ENCODE measurements at regions not wholly inside any gene's neighbourhood (a gene's known extent, or its start where the extent isn't known, plus 50 kb on each side); places are given as distances from the start of the nearest gene placed in this dataset.
"Not testable (repeated sequence)": the region's sequence is repeated elsewhere in the genome, so short reads cannot be mapped to it uniquely, and the experiment has no call there.

DNA sequence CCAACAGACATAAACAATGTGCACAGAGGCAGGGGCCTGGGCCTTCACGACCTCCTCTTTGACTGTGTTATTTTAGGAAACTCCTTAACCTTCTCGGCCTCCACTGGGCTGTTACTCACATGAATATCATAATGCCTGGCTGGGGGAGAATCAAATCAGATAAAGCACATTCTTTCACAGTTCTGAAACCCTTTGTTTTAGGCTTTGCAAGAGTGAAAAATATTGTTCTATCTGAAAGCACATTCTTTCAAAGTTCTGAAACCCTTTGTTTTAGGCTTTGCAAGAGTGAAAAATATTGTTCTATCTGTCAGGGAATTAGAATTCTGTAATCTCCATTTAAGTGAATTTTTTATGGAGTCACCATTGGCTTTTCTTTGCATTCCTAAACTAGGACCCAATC, 50.7 kb upstream of the SYNDIG1 start:
- POLR2A ChIA-PET, result no interaction called here
- TF ChIP-seq POLR2A (IDR thresholded peaks at IDR 0.05; ENCODE audit: low read length) (no peak), TP53 (CRISPR knock-in tag; IDR thresholded peaks at IDR 0.05) (no peak), E2F6 (IDR thresholded peaks at IDR 0.05; ENCODE audit: borderline replicate concordance, low read depth) (no peak), ATOH8 (CRISPR knock-in tag; IDR thresholded peaks at IDR 0.05; ENCODE audit: low read depth) (no peak), RCOR1 (IDR thresholded peaks at IDR 0.05; ENCODE audit: low read depth, low read length) (no peak)
- TF ChIP-seq, protein P1, sequence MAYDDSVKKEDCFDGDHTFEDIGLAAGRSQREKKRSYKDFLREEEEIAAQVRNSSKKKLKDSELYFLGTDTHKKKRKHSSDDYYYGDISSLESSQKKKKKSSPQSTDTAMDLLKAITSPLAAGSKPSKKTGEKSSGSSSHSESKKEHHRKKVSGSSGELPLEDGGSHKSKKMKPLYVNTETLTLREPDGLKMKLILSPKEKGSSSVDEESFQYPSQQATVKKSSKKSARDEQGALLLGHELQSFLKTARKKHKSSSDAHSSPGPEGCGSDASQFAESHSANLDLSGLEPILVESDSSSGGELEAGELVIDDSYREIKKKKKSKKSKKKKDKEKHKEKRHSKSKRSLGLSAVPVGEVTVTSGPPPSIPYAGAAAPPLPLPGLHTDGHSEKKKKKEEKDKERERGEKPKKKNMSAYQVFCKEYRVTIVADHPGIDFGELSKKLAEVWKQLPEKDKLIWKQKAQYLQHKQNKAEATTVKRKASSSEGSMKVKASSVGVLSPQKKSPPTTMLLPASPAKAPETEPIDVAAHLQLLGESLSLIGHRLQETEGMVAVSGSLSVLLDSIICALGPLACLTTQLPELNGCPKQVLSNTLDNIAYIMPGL (CRISPR knock-in tag; IDR thresholded peaks at IDR 0.05; ENCODE audit: borderline replicate concordance), result no peak
- TF ChIP-seq, protein P2, sequence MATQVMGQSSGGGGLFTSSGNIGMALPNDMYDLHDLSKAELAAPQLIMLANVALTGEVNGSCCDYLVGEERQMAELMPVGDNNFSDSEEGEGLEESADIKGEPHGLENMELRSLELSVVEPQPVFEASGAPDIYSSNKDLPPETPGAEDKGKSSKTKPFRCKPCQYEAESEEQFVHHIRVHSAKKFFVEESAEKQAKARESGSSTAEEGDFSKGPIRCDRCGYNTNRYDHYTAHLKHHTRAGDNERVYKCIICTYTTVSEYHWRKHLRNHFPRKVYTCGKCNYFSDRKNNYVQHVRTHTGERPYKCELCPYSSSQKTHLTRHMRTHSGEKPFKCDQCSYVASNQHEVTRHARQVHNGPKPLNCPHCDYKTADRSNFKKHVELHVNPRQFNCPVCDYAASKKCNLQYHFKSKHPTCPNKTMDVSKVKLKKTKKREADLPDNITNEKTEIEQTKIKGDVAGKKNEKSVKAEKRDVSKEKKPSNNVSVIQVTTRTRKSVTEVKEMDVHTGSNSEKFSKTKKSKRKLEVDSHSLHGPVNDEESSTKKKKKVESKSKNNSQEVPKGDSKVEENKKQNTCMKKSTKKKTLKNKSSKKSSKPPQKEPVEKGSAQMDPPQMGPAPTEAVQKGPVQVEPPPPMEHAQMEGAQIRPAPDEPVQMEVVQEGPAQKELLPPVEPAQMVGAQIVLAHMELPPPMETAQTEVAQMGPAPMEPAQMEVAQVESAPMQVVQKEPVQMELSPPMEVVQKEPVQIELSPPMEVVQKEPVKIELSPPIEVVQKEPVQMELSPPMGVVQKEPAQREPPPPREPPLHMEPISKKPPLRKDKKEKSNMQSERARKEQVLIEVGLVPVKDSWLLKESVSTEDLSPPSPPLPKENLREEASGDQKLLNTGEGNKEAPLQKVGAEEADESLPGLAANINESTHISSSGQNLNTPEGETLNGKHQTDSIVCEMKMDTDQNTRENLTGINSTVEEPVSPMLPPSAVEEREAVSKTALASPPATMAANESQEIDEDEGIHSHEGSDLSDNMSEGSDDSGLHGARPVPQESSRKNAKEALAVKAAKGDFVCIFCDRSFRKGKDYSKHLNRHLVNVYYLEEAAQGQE (IDR thresholded peaks at IDR 0.05), result no peak

GRCh38 chr20:24417485-24417884, 51.9 kb upstream of the SYNDIG1 start:
- TF ChIP-seq CHD2 (IDR thresholded peaks at IDR 0.05; ENCODE audit: low read length, partially characterized antibody), result no peak
- TF ChIP-seq TFCP2L1 (CRISPR knock-in tag; IDR thresholded peaks at IDR 0.05), result no peak
- TF ChIP-seq JUN (IDR thresholded peaks at IDR 0.05), result no peak
- no peak for FAIRE-seq
- WGBS (ENCODE audit: missing lambda C conversion rate), result 51% methylated on average over 11 of the region's 11 CpGs

More for the DNA sequence above, 50.7 kb upstream of the SYNDIG1 start:
- no peak overlapping the region for H3K27ac ChIP-seq
- no peak for FAIRE-seq
- no peak overlapping the region for H3K4me3 ChIP-seq
- ATAC-seq, result no peak
- H3K4me1 ChIP-seq, result no peaks in the 10 kb centered on the region
- no peak for DNase-seq (ENCODE audit: low read depth in 1 of 2, low spot score in 1 of 2)
- H3K9me3 ChIP-seq, result no peaks in the 10 kb centered on the region
- 19% methylated on average over 2 of the region's 2 CpGs for WGBS (ENCODE audit: missing lambda C conversion rate)
- no peak overlapping the region for H3K4me2 ChIP-seq
- CTCF ChIA-PET, result no interaction called here

DNA sequence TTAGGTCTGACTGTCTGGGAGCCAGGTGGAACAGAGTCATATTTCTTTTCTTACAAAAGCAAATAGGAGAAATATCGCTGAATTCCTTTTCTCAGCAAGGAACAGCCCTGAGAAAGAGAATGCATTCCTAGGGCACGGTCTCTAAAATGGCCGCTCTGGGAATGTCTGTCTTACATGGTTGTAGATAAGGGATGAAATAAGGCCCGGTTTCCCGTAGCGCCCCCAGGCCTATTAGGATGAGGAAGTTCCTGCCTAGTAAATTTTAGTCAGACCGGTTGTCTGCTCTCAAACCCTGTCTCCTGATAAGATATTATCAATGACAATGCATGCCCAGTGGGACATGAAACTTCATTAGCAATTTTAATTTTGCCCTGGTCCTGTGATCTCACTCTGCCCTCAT, 54.0 kb upstream of the SYNDIG1 start:
- CTCF ChIA-PET; DNase-seq (ENCODE audit: low read depth in 1 of 2, low spot score in 1 of 2); H3K4me1 ChIP-seq; H3K27ac ChIP-seq; FAIRE-seq; ATAC-seq; H3K4me3 ChIP-seq; H3K4me2 ChIP-seq; POLR2A ChIA-PET; H3K9me3 ChIP-seq: not testable (repeated sequence)
- 63% methylated on average over 7 of the region's 7 CpGs for WGBS (ENCODE audit: missing lambda C conversion rate)

More at GRCh38 chr20:24417485-24417884, 51.9 kb upstream of the SYNDIG1 start:
- Histone ChIP-seq H3K27ac (no peak overlapping the region), H3K4me2 (no peak overlapping the region), H3K9me3 (no peaks in the 10 kb centered on the region), H3K4me3 (no peak overlapping the region), H3K4me1 (no peaks in the 10 kb centered on the region)
- DNase-seq (ENCODE audit: low read depth in 1 of 2, low spot score in 1 of 2) (no peak), ATAC-seq (no peak)
- ChIA-PET POLR2A (no interaction called here), CTCF (interaction anchor here (1.0 kb wide), 1 partner anchor 234 kb away, joined by 3 read pairs; no protein-coding TSS in a partner anchor)

DNA sequence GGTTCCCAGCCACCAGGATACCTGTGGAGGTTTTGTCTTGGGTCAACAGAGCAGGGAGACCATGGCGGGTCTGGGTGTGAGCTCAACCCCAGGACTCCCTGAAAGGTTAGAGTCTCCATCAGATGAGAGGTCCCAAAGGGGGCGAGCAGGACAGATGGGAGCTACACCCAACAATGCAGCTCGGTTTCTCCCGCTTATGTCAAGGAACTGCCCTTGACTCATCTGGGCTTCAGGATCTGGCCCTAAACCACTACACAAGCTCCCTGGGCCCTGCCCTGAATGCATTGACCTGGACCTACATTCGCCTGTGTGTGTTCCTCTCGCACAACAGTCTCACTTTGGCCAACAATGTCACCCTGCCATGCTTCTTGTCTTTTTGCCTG, 57.6 kb upstream of the SYNDIG1 start:
- ATAC-seq (no peak), FAIRE-seq (no peak), DNase-seq (ENCODE audit: low read depth in 1 of 2, low spot score in 1 of 2) (no peak)
- Histone ChIP-seq H3K4me3 (no peak overlapping the region), H3K9me3 (no peaks in the 10 kb centered on the region), H3K4me2 (no peak overlapping the region), H3K27ac (no peak overlapping the region), H3K4me1 (no peaks in the 10 kb centered on the region)
- WGBS (ENCODE audit: missing lambda C conversion rate), result 35% methylated on average over 6 of the region's 6 CpGs
- CTCF ChIA-PET, result interaction anchor here (0.6 to 1.3 kb wide), 2 partner anchors 16 to 291 kb away, joined by 3 to 4 read pairs; no protein-coding TSS in a partner anchor
- no peak for TF ChIP-seq FOSB (CRISPR knock-in tag; IDR thresholded peaks at IDR 0.05)
- TF ChIP-seq HEYL (CRISPR knock-in tag; IDR thresholded peaks at IDR 0.05), result no peak
- no peak for TF ChIP-seq ZNF302 (CRISPR knock-in tag; IDR thresholded peaks at IDR 0.05)
- no peak for TF ChIP-seq ZFP36 (IDR thresholded peaks at IDR 0.05; ENCODE audit: borderline replicate concordance, partially characterized antibody)
- POLR2A ChIA-PET, result no interaction called here

Data from A549 (cell line).